ENCODE measurements at regions not wholly inside any gene's neighbourhood (a gene's known extent, or its start where the extent isn't known, plus 50 kb on each side); places are given as distances from the start of the nearest gene placed in this dataset.
"Not testable (repeated sequence)": the region's sequence is repeated elsewhere in the genome, so short reads cannot be mapped to it uniquely, and the experiment has no call there.

DNA sequence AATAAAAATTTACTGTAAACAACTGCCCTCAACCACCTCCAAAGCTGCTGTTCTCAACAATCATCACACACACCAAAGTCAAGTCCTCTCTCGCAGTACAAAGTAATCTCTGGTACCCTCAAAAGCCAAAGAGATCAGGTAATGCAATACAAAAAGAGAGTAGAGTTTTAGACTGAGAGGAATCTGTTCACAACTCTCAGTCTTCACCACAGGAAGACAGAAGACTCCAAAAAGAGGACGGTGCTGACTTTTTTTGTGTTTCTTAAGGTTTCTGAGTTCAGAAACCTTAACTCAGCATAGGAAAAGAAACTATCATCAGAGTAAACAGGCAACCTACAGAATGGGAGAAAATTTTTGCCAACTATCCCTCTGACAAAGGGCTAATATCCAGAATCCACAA, 1072.3 kb upstream of the DIAPH2 start:
- no peak for DNase-seq

DNA sequence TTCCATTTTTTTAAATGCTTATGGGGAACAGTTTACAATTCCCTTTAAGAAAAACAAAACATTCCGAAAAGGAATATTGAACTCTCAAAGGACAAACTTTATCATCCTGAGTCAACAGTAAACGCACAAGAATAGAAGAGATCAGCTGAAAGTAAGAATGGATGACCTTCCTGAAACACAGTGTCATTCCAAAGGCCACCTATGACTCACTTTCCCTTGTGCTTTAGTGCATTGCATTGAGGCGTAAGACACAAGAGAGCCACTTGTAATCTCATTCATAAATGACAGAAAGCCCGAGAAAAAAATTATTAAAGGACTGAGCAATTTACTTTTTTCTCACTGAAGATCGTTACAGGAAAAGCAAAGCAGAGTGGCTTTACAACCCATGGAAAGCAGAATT, 1062.4 kb upstream of the DIAPH2 start:
- no peak for DNase-seq

DNA sequence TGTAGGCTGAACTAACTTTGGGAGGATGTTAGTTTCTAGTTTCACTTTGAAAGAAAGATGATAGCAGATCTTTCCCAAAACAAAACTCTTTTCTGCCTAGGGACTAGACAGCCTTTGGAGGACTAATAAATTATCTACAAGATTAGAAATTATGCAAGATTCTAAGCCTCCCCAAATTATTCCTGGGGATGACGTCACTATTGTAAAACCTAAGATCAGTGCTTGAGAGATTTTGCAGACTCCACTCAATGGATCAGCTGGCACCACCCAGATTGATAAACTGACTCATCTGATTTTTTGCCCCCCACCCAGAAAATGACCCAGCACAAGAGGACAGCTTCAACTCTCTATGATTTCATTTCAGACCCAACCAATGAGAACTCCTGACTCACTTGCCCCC, 1057.9 kb upstream of the DIAPH2 start:
- DNase-seq, result no peak

DNA sequence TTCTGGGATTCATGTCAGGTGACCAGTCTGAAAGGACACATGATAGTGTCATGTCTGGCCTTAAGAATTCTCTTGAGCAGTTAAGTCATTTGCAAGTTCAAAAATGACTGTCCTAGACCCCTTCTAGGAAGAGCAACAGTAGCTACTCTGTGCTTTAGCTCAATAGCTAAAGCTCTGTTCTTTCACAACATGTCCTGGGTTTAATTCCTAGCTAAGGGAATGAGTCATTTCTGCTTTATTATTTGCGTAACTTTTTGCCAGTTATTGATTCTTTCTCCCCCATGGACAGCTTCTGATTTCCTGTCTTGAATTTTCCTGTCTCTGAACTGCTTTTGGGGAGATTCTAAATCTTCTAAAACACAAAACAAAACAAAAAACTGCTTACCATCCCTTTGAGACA, 1055.8 kb upstream of the DIAPH2 start:
- DNase-seq, result no peak

DNA sequence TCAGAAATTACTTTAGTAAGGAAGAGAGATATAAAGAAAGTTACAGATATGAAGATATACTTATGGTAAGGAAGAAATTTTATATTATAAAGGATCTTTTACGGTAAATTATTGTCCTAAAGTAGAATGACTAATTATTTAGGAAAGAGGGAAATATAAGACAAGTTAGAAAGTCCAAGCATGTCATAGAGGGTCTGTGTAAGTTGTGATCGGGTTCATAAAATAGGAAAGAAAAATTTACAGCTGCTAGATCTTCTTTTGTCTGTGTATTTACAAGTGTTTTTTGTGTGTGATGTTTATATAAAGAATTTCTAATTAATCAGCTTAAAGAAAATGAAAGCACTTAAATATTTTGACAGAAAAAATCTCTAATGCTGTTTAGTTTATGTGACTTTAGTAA, 1054.9 kb upstream of the DIAPH2 start:
- DNase-seq, result no peak

DNA sequence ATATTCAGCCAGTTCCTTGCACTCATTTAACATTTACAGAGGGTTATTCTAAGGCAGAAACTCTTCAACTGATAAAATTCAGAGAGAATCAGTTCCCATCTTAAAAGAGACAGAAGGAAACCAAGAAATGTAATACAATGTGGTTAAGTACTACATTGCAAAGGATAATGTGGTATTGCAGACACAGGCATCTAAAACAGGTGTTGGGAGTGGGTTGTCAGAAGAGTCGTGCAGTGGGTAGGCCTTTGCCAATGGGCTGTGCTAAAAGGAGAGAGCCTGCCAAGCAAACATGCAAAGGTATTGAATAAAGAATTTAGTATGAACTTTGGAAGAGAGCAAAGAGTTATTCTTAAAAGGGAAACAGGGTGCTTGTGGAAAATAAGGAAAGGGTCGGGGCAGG, 1044.4 kb upstream of the DIAPH2 start:
- DNase-seq, result no peak

DNA sequence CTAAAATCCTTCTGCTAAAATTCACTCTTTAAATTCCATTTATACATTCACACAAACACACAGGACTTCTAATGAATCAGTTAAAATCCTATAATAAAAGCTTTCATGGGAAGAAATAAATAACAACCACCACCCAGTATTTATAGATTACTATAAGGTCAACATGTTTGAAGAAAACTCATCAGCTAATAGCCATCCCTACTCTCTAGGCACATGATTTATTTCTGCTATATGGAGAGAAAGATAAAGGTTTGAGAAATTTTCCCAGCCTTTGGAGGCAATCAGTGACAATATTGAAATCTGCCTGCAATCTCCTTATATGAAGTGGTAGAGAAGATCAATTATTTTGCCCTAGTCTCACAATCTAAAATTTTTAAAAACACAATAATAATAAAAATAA, 1038.9 kb upstream of the DIAPH2 start:
- DNase-seq, result no peak

DNA sequence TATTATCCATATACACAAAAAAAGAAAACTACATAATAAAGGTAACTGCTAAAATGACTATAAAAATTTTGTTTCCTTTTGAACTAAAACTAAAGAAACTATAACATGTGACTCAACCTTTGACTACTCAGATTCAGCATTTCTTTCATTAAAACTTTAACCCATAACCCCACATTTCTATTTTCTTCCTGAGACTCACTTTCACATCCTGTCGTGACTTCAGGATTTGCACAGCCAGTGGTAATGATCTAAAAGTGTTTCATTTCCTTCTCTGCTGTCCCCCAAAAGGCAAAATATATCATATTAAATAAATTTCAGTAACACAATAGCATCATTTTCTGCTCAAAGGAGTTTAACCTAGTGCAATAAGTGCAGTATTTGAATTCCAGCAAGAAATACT, 1022.4 kb upstream of the DIAPH2 start:
- no peak for DNase-seq

DNA sequence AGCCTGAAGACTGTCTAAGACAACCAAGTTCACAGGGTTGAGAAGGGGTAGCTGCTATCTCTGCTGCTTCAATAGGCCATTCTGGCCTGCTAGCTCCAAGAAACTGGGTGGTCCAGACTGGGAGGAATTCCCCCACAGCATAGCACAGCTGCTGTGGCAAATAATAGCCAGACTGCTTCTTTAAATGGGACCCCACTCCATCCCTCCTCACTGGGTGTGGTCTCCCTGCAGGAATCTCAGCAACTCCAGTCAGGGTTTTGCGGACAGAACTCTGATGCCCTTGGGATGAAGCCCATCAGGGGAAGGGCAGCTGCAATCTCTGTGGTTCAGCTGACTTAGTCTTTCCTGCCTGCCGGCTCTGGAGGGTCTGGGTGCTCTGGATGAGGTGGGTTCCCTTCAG, 1018.6 kb upstream of the DIAPH2 start:
- no peak for DNase-seq

DNA sequence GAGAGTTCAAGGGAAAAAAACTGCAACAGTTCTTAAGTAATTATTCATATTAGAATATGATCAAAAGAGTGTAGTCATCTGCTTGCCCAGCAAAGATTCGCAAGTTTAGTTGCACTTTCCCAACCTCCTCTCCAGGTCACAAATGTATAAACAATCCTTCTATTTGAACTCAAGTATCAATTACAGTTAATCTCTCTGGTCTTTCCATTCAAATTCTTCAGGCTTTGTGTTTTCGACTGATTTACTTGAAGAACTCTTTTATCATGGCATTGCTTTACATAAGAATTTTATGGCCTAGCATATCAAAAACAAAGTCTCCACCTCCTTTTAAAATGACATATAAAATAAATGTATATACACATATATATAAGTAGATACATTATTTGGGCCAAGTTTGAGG, 1009.6 kb upstream of the DIAPH2 start:
- no peak for DNase-seq

DNA sequence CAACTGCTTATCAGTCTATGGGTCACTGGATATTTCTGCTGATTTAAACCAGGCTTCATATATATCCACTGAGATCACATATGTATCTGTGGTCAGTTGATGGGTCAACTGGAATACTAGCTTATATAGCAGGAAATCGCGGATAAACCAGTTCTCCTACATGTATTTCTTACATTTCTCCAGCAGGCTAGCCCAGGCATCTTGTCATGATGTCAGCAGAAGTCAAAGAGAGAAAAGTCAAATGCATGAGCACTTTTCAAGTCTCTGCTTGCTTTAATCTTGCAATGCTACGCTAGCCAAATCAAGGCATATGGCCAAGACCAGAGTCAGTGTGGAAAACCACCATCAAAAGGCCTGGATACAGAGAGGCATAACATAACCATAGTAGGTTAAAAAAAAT, 1008.8 kb upstream of the DIAPH2 start:
- DNase-seq, result no peak

DNA sequence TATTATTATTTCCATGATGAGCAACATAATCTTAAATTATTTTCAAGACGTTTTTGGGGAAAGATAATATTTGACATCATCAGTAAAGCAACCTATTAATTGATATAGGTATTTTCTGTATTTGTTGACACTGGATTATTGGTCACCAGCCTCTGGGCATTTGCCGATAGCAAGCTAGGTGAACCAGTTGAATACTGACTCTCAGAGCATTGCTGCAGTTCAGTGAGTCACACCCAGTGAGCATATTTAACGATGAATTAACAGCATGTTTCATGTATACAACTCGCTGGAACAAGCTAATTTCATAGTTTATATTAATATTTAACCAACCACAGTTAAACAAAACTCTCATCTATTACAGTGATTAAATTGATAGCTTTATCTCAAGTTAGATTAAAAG, 1006.0 kb upstream of the DIAPH2 start:
- no peak for DNase-seq

DNA sequence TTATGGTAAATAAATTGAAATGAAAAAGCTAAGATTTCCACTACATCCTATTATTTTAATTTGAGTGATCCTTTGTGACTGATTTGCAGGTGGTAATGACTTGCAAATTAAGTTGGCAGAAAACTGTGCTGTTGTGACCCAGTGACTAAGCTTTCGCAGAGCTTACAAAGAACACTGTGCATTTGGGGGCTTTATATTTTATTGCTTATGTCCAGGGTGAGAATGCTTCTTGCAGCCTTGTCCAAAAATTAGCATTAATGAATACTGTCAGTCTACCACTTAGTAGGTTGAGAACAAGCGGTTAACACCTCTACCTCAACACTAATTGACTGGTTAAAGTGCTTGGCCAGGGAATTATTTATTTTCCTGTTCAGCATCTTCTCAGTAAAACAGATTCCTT, 991.3 kb upstream of the DIAPH2 start:
- no peak for DNase-seq

DNA sequence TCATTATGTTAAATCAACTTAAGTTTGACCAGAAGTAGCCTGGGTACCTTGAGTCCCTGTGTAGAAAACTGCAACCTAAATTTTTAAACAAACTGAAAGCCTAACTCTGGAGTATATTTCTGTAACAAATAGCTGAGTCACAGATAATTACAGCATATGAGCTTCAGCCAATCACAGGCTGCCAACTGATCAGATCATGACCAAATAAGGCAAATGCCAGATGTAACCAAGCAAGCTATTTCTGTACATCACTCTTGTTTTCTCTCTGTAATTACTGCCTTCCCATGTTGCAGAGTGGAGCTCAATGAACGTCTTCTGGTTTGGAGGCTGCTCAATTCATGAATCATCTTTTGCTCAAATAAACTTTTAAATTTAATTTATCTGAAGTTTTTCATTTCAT, 980.9 kb upstream of the DIAPH2 start:
- no peak for DNase-seq

DNA sequence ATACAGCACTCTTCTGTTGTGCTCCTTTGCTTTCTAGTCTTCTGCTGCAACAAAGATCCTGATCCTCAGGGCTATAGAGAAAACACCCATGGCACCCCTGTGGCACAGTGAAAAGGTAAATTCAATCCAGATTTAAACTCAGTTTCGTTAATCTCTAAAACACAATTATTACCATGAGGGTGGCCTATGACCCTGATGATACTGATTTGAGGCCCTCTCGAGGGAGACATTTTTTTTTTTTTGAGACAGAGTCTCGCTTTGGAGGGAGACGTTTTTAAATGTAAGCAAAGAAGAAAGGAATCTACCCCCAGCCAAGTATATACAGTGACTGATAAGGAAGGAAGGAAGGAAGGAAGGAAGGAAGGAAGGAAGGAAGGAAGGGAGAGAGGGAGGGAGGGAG, 967.8 kb upstream of the DIAPH2 start:
- DNase-seq, result no peak

DNA sequence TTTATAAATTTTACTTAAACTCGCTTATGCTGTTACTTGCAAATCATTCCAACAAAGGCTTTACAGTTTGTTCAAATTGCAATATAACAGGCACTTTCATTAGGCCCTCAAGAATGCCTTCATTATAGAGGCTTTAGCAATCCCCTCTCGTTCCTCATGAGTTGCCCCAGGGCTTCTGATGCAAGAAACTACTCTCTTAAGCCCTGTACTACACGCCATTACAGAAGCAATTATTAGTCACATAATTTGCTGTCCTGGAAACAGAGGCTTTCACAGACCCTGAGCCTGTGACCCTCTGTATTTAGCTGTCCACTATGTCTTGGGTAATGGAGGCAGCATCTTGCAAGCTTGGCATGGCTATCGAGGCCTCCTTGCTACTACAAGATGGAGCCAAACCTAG, 965.9 kb upstream of the DIAPH2 start:
- no peak for DNase-seq

DNA sequence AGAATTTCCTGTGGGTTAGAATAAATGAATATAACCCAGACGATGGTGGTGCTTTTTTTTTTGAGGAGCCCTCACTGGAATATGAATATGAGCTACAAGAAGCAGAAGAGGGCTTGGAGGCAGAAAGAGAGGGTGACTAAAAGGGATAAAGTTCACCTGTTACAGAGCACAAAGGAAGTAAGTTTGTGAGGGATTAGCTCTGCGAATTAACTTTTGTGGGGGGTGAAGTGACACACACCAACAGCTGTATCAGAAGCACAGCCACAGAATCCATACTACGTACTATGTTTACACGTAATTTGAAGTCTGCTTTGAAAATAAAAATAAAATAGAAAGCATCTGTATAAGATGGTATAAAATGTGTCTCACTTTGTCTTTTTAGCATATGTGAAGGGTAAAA, 963.6 kb upstream of the DIAPH2 start:
- DNase-seq, result no peak

DNA sequence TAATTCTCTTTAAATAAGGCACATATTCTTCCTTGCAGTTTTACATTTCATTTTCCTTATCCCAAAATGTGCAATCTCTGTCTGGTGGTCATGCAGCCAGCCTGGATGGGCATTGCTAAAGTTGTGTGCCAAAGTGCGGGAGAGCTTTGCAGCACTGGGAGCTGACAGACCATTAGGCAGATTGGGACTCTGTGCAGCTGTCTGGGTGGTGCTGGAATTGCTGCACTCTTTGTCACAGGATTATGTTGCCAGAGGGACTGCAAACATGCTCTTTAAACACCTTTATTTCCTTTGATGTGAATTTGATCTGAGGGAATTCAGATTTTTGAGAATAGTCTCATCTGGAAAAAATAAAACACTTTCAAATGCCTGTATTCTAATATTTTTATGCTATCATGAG, 956.2 kb upstream of the DIAPH2 start:
- no peak for DNase-seq

DNA sequence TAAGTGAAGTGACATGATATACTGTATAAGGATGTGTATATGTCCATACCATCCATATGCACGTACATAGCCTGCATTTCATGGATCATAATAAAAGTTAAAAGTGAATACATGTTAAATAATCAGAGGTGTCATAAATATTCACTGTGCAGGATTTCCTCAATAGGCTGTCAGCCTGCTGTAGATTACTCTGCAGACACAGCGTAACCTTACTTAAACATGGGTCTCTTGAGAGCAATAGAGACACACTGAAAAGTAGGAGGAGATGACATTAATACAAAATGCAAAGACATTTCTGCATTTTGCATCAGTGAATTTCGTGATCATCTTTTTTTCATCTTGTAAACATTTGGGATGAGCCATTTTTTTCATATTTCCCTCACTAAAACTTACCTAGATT, 955.2 kb upstream of the DIAPH2 start:
- DNase-seq, result no peak

DNA sequence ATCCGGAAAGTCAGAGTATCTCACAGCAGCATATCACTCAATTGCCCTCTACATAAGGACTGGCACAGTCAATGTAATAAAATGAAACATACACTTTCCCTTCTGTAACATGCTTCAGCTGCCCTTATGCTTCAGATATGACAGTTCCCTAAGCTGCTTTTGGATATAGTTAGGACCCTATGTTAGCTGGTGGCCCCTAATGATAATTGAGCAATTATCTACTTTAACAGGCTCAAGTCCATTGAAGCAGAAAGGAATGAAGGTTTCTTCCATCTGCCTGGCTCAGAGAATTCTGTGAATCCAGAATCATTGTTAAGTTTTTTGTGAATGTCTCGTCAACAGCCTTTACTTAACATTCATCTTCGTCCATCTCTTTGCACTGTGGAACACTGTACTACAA, 951.2 kb upstream of the DIAPH2 start:
- DNase-seq, result no peak

DNA sequence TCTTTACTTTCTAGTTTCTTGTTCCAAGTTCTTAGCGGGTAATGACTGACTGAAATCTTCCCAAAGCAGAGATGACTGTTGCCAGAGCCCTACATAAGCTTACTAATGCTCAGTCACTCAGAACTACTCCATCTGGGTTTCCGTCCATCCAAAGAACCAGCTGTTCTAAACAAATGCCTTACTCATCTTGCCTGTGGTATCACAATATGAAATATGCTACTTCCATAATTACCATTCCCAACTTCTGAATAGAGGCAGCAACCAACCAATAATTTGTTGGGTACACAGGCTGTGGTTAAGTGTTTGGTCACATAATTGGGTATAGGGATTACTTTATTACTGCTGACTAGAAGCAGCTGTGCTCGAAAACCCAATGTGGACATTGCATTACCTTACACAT, 930.2 kb upstream of the DIAPH2 start:
- no peak for DNase-seq

DNA sequence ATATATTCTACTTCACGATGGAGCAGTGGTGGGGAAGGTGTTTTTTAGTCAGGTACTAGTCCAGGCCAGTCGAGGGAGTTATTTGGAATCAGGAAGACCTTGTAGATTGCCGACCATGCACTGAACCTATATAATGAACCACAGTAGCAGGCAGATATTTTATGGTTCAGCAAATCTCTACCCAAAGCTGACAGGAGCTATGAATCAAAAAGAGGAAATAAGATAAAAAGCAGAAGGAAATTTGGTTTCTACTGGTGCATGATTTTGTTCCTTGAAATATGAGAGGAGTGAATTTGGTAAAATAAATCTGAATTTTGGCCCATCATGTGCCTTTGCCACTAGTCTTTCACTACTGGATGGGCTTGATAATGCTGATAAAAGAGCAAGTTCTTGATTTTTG, 924.3 kb upstream of the DIAPH2 start:
- DNase-seq, result no peak

DNA sequence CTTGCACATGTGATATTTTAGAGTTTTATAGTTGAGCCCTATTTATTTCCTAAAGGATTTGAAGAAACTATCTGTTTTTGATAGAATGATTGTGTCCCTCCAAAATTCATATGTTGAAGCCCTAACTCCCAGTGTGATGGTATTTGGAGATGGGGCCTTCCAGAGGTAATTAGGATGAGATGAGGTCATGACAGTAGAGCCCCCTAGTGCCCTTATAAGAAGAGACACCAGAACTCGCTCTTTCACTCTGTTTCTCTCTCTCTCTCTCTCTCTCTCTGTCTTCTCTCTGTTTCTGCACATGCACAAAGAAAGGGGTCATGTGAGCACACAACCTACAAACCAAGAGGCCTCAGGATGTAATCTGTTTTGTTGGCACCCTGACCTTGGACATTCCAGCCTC, 921.9 kb upstream of the DIAPH2 start:
- DNase-seq, result no peak

DNA sequence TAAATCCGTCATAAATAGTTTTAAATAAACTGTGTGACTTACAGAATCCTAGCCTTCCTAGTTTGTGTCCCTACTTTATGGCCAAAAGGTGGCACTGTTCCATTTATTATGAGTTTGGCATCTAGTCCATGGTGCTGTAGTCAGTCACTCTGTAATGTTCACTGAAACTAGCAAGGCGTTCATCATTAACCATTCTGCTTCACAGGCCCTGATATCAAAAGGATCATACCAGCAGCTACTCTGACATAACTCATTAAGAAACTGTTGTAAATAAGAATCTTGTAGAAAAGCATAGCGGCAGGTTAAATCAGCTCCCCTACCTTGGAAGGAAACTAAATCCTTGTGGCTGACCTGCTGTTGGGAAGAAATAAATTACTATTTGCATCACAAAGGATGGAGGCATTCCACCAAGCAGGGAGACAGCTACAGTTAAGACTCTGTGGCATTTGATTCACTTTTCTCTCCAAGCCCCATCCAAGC, 919.6 kb upstream of the DIAPH2 start:
- no peak for DNase-seq

DNA sequence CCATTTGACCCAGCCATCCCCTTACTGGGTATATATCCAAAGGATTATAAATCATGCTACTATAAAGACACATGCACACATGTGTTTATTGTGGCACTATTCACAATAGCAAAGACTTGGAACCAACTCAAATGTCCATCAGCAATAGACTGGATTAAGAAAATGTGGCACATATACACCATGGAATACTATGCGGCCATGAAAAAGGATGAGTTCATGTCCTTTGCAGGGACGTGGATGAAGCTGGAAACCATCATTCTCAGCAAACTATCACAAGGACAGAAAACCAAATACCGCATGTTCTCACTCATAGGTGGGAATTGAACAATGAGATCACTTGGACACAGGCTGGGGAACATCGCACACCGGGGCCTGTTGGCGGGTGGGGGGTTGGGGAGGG, 913.4 kb upstream of the DIAPH2 start:
- DNase-seq, result not testable (repeated sequence)

DNA sequence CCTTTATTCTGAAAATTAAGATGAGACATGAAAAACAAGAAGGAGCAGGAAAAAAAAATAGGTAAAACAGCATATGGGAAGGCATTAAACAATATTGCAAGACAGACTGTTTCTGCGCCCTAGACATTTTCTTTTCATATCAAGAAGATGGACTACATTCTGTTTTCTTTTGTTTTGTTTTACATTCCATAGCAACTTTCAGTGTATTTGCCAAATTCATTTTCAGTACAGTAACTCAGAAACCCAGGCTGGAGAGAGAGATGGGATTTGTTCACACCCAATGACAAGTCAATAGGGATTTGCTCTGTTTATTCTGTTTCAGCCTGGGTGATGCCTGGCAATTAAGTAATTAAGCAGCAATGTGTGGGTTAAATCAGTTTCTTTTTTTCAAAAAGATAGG, 892.8 kb upstream of the DIAPH2 start:
- no peak for DNase-seq
